Neural cell (in vitro differentiated cells): ENCODE measurements at regions not wholly inside any gene's neighbourhood (a gene's known extent, or its start where the extent isn't known, plus 50 kb on each side); places are given as distances from the start of the nearest gene placed in this dataset.

ENCODE experiments used
- H2AFZ ChIP-seq: fragments of 200-600, 300-800 bp; sonication (generic), shearing (Covaris generic); 2 replicates; pipeline ENCODE4 v1.6.0; 2014; ENCODE audit warnings: low read depth, mild to moderate bottlenecking, antibody characterized with exemption, low read length, moderate library complexity
- H3F3A ChIP-seq: fragments of 200-600 bp; shearing (Covaris generic); 2 replicates; pipeline ENCODE4 v1.6.1; 2016; ENCODE audit warnings: mild to moderate bottlenecking, moderate library complexity, mixed read lengths, antibody characterized with exemption, low read length; ENCODE audit not compliant: insufficient read depth, poor library complexity, severe bottlenecking
- H3K27ac ChIP-seq: fragments of 200-600, 300-800 bp; sonication (generic), shearing (Covaris generic); 2 replicates; pipeline ENCODE4 v1.5.1; 2014; ENCODE audit warnings: mild to moderate bottlenecking, low read length, moderate library complexity
- H3K27me3 ChIP-seq: fragments of 300-800, 200-600 bp; sonication (generic), shearing (Covaris generic); 2 replicates; pipeline ENCODE4 v1.6.0; 2014; ENCODE audit warnings: mild to moderate bottlenecking, low read depth, low read length, moderate library complexity; ENCODE audit not compliant: insufficient read depth
- H3K36me3 ChIP-seq: fragments of 300-800, 200-600 bp; sonication (generic), shearing (Covaris generic); 2 replicates; pipeline ENCODE4 v1.5.1; 2014; ENCODE audit warnings: mild to moderate bottlenecking, antibody characterized with exemption, low read length, moderate library complexity; ENCODE audit not compliant: insufficient read depth
- H3K4me2 ChIP-seq: fragments of 300-800, 200-600 bp; sonication (generic), shearing (Covaris generic); 2 replicates; pipeline ENCODE4 v1.6.0; 2014; ENCODE audit warnings: mild to moderate bottlenecking, low read length
- H3K4me3 ChIP-seq: fragments of 300-800, 200-600 bp; sonication (generic), shearing (Covaris generic); 2 replicates; pipeline ENCODE4 v1.5.1; 2014; ENCODE audit warnings: mild to moderate bottlenecking, low read length, moderate library complexity
- H3K79me2 ChIP-seq: fragments of 200-600 bp; shearing (Covaris generic); replicated peaks from 2 replicates; pipeline ENCODE4 v1.6.0; 2014; ENCODE audit warnings: mild to moderate bottlenecking, low read length, moderate library complexity; ENCODE audit not compliant: insufficient read depth
- H3K9ac ChIP-seq: fragments of 300-800, 200-600 bp; sonication (generic), shearing (Covaris generic); 2 replicates; pipeline ENCODE4 v1.6.1; 2016; ENCODE audit warnings: mild to moderate bottlenecking, low read length, mixed read lengths
- H3K9me2 ChIP-seq: fragments of 200-600 bp; shearing (Covaris generic); 2 replicates; pipeline ENCODE4 v1.6.1; 2016; ENCODE audit warnings: mild to moderate bottlenecking, low read length, mixed read lengths; ENCODE audit not compliant: insufficient read depth
- H3K9me3 ChIP-seq: fragments of 200-600, 300-800 bp; sonication (generic), shearing (Covaris generic); 2 replicates; pipeline ENCODE4 v1.6.1; 2016; ENCODE audit warnings: mild to moderate bottlenecking, mixed run types, low read length, moderate library complexity, mixed read lengths
- H4K20me1 ChIP-seq: fragments of 200-600 bp; shearing (Covaris generic); 2 replicates; pipeline ENCODE4 v1.6.1; 2016; ENCODE audit warnings: mild to moderate bottlenecking, mixed run types; ENCODE audit not compliant: insufficient read depth
- EP300 ChIP-seq: fragments of 450-650 bp; conservative IDR thresholded peaks from 2 replicates; pipeline ENCODE4 v1.6.1; 2014; ENCODE audit warnings: antibody characterized with exemption, mild to moderate bottlenecking, moderate library complexity; ENCODE audit not compliant: poor library complexity, severe bottlenecking
- EZH2 ChIP-seq: fragments of 200-600, 300-800 bp; shearing (Covaris generic), sonication (generic); IDR thresholded peaks from 2 replicates; pipeline ENCODE4 v1.6.1; 2014; ENCODE audit warnings: antibody characterized with exemption, low read length, borderline replicate concordance, mild to moderate bottlenecking; ENCODE audit not compliant: insufficient read depth, poor library complexity, severe bottlenecking
- MXI1 ChIP-seq: fragments of 450-650 bp; conservative IDR thresholded peaks from 2 replicates; pipeline ENCODE4 v1.6.1; 2014; ENCODE audit warnings: antibody characterized with exemption, mild to moderate bottlenecking; ENCODE audit not compliant: poor library complexity, severe bottlenecking
- POLR2AphosphoS5 ChIP-seq: IDR thresholded peaks from 2 replicates; pipeline ENCODE4 v1.6.1; 2012
- RAD21 ChIP-seq: fragments of 450-650 bp; conservative IDR thresholded peaks from 2 replicates; pipeline ENCODE4 v1.6.1; 2014; ENCODE audit warnings: antibody characterized with exemption, mild to moderate bottlenecking, moderate library complexity
- SMC3 ChIP-seq: fragments of 450-650 bp; conservative IDR thresholded peaks from 2 replicates; pipeline ENCODE4 v1.6.1; 2014; ENCODE audit warnings: antibody characterized with exemption, mild to moderate bottlenecking, moderate library complexity; ENCODE audit not compliant: poor library complexity
- TAF1 ChIP-seq: IDR thresholded peaks from 2 replicates; pipeline ENCODE4 v1.6.1; 2012; ENCODE audit warnings: low read depth
- TF ChIP-seq, protein P1 (sequence below): IDR thresholded peaks from 2 replicates; pipeline ENCODE4 v1.6.1; 2012; ENCODE audit warnings: borderline replicate concordance
- TF ChIP-seq, protein P2 (sequence below): fragments of 450-650 bp; IDR thresholded peaks from 2 replicates; pipeline ENCODE4 v1.5.1; 2014; ENCODE audit warnings: antibody characterized with exemption, mild to moderate bottlenecking, moderate library complexity; ENCODE audit not compliant: poor library complexity, severe bottlenecking

DNA sequence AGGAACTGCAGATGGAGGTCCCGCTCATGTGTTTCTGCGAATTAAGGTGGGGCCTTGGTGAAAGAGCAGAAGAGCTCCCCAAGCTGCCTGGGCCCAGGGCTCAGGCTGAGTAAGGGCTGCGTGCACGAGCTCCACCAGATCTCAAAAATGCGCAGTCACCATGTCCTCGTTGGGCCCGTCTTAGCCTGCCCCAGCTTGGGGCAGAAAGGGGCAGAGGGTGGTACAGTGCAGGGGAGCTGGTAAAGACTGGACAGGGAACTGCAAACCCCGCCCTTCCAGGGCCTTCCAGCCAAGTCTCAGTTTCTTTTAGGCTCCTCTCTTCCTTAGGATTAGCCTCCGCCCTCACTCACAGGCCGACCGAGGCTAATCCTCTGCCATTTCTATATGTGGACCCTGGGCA lies 101.6 kb downstream of the FOXF2 start:
- H3K79me2 ChIP-seq, result no peaks in the 10 kb centered on the region
- TF ChIP-seq EZH2 (no peak), RAD21 (no peak), MXI1 (no peak), EP300 (no peak), SMC3 (no peak), POLR2AphosphoS5 (no peak), TAF1 (no peak)
- TF ChIP-seq, protein P1, sequence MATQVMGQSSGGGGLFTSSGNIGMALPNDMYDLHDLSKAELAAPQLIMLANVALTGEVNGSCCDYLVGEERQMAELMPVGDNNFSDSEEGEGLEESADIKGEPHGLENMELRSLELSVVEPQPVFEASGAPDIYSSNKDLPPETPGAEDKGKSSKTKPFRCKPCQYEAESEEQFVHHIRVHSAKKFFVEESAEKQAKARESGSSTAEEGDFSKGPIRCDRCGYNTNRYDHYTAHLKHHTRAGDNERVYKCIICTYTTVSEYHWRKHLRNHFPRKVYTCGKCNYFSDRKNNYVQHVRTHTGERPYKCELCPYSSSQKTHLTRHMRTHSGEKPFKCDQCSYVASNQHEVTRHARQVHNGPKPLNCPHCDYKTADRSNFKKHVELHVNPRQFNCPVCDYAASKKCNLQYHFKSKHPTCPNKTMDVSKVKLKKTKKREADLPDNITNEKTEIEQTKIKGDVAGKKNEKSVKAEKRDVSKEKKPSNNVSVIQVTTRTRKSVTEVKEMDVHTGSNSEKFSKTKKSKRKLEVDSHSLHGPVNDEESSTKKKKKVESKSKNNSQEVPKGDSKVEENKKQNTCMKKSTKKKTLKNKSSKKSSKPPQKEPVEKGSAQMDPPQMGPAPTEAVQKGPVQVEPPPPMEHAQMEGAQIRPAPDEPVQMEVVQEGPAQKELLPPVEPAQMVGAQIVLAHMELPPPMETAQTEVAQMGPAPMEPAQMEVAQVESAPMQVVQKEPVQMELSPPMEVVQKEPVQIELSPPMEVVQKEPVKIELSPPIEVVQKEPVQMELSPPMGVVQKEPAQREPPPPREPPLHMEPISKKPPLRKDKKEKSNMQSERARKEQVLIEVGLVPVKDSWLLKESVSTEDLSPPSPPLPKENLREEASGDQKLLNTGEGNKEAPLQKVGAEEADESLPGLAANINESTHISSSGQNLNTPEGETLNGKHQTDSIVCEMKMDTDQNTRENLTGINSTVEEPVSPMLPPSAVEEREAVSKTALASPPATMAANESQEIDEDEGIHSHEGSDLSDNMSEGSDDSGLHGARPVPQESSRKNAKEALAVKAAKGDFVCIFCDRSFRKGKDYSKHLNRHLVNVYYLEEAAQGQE, result no peak
- TF ChIP-seq, protein P2, sequence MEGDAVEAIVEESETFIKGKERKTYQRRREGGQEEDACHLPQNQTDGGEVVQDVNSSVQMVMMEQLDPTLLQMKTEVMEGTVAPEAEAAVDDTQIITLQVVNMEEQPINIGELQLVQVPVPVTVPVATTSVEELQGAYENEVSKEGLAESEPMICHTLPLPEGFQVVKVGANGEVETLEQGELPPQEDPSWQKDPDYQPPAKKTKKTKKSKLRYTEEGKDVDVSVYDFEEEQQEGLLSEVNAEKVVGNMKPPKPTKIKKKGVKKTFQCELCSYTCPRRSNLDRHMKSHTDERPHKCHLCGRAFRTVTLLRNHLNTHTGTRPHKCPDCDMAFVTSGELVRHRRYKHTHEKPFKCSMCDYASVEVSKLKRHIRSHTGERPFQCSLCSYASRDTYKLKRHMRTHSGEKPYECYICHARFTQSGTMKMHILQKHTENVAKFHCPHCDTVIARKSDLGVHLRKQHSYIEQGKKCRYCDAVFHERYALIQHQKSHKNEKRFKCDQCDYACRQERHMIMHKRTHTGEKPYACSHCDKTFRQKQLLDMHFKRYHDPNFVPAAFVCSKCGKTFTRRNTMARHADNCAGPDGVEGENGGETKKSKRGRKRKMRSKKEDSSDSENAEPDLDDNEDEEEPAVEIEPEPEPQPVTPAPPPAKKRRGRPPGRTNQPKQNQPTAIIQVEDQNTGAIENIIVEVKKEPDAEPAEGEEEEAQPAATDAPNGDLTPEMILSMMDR, result no peak
- no peaks in the 10 kb centered on the region for H3K36me3 ChIP-seq
- no peaks in the 10 kb centered on the region for H3K27me3 ChIP-seq
- no peak overlapping the region for H3K27ac ChIP-seq
- no peak overlapping the region for H3K9ac ChIP-seq
- H3K9me3 ChIP-seq, result no peaks in the 10 kb centered on the region
- H2AFZ ChIP-seq, result no peak overlapping the region
- H3K4me3 ChIP-seq, result no peak overlapping the region
- no peak overlapping the region for H3K4me2 ChIP-seq
- no peaks in the 10 kb centered on the region for H4K20me1 ChIP-seq
- H3K9me2 ChIP-seq, result no peaks in the 10 kb centered on the region
- H3F3A ChIP-seq, result no peaks in the 10 kb centered on the region

DNA sequence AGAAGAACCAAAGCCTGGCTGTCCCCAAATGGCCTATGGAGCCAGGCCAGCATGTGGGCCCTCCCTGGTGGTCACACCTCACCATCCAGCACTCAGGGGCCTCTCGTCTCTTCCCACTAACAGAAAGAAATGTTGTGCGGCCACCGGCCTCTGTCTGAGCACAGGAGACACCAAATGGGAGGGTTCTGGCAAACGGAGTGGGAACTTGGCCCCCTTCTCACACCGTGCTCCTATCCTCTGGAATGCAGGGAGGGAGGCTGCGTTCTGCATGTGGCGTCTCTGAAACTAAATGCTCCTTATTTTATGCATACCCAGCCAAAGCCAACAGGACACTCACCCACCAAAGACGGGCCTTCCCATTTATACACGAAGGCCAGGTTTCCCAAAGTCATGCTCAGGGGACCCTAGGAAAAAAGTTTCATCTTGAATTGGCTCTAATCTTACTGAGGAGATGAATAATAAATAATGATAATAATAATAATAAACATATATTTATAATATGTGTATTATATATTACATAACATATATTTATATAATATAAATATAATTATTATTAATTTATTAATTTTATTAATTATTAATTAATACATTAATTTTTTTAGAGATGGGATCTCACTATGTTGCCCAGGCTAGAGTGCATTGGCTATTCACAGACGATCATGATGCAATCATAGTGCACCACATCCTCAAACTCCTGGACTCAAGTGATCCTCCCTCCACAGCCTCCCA lies 102.4 kb downstream of the FOXF2 start:
- Histone ChIP-seq H3K79me2 (no peaks in the 10 kb centered on the region), H4K20me1 (no peaks in the 10 kb centered on the region), H3K27ac (no peak overlapping the region), H3K27me3 (no peaks in the 10 kb centered on the region), H3K9me3 (no peaks in the 10 kb centered on the region), H2AFZ (no peak overlapping the region), H3K9ac (no peak overlapping the region), H3K9me2 (no peaks in the 10 kb centered on the region), H3K4me3 (no peak overlapping the region), H3K36me3 (no peaks in the 10 kb centered on the region), H3F3A (no peaks in the 10 kb centered on the region), H3K4me2 (no peak overlapping the region)
- TF ChIP-seq RAD21, result no peak

DNA sequence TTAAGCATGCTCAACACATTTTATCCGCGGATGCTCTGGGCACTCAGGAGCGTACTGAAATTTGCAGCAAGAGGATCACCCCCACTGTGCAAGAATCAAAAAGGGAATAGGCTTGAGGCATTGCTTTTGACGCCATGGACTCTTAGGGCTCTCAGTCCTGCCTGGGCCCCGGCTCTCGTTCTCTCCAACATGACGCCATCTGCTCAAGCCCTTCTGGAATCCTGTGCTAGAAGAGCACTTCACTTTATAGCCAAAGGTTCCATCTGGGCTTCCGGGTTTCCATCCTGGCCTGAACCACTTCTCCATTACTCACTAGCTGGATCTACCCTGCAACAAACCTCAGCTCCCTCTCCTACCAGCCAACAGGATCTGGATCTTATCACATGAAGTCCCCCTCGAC lies 105.3 kb downstream of the FOXF2 start:
- H3F3A ChIP-seq, result no peaks in the 10 kb centered on the region
- TF ChIP-seq EP300 (no peak), EZH2 (no peak), RAD21 (no peak), SMC3 (no peak), TAF1 (no peak), MXI1 (no peak), POLR2AphosphoS5 (no peak)
- TF ChIP-seq, protein P1, result no peak
- TF ChIP-seq, protein P2, result no peak
- no peak overlapping the region for H2AFZ ChIP-seq
- H3K79me2 ChIP-seq, result no peaks in the 10 kb centered on the region
- no peaks in the 10 kb centered on the region for H3K9me3 ChIP-seq
- H3K4me2 ChIP-seq, result no peak overlapping the region
- H3K36me3 ChIP-seq, result no peaks in the 10 kb centered on the region
- no peak overlapping the region for H3K27ac ChIP-seq
- H3K4me3 ChIP-seq, result no peak overlapping the region
- no peaks in the 10 kb centered on the region for H3K27me3 ChIP-seq
- no peak overlapping the region for H3K9ac ChIP-seq
- H3K9me2 ChIP-seq, result no peaks in the 10 kb centered on the region
- no peaks in the 10 kb centered on the region for H4K20me1 ChIP-seq
